HG03159 (cell line): ENCODE measurements at regions not wholly inside any gene's neighbourhood (a gene's known extent, or its start where the extent isn't known, plus 50 kb on each side); places are given as distances from the start of the nearest gene placed in this dataset.

Experiments used
- ATAC-seq: cut with Tn5 transposase; IDR thresholded peaks from one replicate; pipeline ENCODE4 v1.9.1; 2021; ENCODE audit warnings: mild to moderate bottlenecking, moderate library complexity; ENCODE audit not compliant: unreplicated experiment

DNA sequence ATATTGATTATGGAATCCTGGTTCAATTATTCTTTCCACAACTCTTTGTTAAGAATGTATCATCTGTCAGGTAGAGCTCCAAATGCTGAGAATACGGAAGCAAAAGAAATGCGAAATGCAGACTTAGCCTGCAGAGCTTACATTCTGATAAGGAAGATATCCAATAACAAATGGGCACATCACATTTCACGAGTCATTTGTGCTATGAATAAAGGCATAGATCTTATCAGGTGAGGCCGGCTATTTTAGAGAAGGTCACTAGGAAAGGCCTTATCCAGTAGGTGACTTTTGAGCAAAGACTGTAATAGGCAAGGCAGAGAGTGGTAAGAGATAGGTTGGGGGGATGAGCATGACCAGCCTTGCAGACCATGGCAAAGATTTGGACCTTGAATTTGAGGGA lies 174.3 kb upstream of the SERPINE2 start:
- ATAC-seq: no peak

DNA sequence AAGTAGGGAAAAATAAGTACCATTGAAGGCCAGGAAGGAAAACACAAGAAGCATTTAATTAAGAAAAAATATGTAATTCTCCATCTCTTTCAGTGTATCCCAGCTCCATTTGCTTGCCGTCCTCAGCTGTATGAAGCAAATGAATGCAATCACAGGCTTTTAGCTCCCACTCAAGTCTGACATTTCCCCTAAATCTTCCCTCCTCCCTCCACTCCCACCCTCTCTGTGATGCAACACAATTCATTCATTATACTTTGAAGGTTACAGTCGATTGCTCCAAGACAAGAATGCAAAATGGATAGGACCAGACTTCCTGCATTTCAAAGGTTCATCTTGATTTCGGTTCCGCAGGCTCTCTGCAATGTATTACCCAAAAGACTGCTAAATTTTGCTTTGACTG lies 172.7 kb upstream of the SERPINE2 start:
- no peak for ATAC-seq

DNA sequence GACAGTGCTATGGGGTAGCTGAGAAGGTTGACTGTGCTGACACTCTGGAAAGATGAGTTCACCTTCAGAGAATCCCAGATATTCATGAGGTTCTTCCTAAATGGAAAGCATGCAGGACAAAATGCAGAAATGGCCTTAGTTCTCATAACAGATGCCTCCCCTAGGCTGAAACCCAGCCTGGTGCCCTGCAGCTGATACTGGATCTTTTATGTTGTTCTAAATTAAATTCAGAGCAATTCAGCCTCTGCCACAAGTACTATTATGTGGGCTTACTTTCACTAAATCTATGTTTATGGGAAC lies 172.0 kb upstream of the SERPINE2 start:
- no peak for ATAC-seq

DNA sequence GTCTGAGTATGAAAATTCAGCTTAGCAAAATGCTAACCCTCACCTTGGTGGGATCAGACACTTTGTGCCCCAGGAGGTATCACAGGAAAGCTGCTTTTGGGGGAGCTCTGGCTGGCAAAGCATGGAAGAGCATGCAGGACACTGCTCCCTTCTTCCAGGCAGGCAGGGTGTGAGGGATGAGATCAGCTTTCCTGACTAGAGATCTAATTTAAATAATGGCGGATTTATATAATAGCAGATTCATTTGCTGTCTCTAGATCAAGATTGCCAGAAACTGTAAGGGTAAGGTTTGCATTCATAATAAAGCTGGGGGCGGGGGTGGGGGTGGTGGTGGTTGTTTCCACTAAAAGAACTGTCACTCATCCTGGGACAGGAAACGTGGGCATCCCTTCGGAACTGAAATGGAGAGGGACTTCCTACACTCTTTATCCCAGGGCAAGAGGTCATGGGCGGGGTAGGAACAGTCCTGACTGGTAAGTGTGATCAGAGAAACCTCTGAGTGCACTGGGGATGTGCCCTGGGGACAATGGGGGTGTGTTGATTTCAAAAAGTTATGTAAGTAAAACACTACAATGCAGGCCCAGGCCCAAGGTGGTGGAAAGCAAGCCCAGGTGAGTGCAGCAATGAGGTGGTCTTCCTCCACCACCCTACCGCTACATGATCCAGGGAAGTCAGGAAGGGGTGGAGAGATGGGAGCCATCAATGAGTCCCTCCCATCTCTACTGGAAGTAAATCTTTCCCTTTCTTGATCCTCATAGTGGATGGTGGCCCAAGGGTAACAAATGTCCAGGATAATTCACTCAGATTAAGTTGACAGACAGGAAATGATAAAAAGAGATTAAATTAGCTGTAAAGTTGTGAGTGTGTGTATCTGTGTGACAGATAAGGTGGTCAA lies 171.4 kb upstream of the SERPINE2 start:
- ATAC-seq: no peak

DNA sequence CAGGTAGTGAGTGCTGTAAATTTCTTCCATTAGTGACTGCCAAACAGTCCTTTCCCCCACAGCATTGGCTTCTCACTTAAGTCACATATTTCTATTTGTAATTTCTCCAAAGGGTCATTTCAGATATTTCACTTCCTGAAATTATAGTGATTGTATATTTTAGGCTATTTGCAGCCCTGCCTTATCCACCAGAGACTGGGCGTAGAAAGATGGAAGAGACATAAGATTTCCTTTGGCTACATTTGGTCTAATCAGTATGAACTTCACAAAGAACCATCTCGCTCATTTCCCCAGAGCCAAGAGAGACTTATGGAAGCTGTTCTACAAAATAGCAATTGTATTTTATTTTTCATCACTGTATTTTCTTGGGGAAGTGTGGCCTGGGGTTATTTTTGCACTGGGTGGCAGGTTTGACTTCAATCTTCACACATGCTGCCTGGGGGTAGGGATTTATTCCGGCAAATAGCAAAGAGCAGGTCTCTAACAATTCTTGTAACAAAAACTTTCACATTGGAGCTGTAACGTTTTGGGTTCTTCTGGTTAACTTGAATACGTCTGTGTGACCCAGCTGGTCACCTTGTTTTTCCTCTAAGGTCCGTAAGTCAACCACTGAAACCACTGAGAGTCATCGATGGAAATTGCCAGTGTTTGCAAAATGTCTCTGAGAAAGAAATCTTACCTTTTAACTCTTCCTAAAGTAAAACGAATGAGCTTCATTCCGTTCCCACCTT lies 170.6 kb upstream of the SERPINE2 start:
- ATAC-seq: no peak

DNA sequence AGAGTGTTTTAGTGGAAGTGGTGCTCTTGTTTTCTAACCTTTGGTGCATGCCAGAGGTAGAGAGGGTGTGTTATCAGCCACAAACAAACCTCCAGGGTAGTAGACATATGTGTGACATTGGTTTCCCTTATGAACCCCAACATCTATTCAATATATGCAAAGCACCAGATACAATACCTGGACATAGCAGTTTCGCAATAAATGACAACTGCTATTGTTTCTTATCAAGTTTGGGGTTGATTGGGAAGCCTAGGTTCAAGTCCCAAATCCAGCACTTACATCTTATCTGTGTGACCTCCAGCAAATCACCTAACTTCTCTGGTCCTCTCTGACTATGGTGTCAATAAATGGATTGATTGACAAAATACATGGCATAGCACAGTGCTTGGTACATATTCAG lies 169.4 kb upstream of the SERPINE2 start:
- no peak for ATAC-seq

DNA sequence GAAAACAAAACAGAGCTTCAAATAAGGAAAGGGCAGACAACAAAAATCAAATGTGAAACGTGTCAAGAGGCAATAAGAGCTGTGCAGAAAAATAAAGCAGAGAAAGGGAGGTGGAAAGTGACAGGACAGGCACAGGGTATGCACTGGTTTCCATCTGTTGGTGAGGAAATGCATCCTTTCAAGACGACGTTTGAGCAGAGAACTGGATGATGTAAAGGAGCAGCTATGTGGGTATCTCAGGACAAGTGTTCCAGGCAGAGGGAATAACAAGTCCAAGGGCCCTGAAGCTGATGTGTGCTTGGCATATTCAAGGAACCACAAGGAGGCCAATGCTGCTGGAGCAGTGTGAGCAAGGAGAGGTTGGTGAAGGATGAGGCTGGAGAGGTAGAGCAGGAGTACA lies 168.9 kb upstream of the SERPINE2 start:
- no peak for ATAC-seq

DNA sequence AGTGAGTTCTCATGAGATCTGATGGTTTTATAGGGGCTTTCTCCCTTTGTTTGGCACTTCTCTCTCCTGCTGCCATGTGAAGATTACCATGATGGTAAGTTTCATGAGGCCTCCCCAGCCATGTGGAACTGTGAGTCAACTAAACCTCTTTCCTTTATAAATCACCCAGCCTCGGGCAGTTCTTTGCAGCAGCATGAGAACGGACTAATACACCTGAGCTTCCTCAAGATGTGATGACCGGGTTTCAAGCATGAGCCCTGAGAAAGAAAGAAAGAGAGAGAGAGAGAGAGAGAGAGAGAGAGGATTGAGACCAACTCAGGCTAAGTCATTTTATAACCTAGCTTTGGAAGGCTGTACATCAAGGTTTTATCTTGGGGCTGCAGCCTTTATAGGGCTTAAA lies 167.7 kb upstream of the SERPINE2 start:
- ATAC-seq: no peak

DNA sequence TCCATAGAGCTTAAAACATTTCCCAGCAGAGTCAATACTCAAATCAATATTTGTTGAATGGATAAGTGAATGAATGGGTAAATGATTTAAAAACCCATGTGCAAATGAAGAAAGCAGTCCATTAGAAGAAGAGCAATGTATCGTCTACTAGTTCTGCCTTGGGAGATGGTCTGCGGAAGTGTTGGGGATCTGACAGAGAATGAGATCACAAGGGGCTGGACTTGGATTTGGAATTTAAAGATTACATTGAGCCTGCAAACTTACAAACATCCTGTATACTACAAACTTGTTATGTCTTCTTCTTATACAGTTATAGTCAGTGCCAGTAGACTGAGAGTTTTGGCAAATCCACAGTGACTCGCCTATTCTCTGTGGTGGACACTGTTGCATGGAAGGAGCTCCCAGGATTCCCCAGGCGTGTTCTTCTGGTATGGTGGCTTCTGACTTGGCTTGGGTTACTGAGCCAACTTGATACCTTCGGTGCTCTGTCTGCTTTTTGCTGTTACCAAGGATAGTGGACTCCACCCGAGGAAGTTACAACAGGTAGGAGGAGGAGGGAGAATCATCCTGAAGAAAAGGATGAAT lies 163.3 kb upstream of the SERPINE2 start:
- no peak for ATAC-seq

DNA sequence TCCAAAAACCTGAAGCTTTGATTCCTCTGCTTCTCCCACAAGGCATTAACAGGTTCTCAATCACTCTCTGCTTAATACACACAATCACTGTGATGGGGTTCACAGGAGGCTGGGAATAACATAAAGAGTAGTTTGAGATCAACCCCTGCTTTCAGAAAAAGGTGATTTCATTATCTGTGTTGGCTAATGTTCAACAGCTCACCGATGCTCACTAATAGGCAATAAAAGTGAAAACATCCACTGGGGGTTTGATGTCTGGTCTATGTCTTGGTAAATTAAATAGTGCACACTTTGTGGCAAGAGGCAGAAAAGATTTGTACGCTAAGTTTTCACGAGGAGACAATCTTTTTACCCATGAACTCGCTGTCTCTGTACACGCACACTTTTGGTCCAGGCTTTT lies 159.3 kb upstream of the SERPINE2 start:
- no peak for ATAC-seq

DNA sequence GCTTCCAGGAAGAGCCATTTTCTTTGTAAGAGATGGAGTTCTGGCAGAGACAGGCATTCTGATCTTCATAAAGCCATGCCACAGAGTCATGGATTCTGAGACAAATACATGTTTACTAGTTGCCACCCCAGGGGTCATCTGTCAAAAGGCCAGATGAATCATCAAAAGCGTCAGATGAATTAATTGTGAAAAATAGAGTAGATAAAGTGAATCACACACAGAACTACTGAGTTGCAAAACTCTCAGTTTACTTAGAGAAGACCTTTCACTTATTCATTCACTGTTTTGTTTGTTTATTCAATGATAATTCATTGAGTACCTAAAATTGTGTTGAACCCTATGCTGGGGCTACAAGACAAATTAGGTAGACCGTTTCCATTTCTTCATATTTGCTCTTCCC lies 157.7 kb upstream of the SERPINE2 start:
- no peak for ATAC-seq

DNA sequence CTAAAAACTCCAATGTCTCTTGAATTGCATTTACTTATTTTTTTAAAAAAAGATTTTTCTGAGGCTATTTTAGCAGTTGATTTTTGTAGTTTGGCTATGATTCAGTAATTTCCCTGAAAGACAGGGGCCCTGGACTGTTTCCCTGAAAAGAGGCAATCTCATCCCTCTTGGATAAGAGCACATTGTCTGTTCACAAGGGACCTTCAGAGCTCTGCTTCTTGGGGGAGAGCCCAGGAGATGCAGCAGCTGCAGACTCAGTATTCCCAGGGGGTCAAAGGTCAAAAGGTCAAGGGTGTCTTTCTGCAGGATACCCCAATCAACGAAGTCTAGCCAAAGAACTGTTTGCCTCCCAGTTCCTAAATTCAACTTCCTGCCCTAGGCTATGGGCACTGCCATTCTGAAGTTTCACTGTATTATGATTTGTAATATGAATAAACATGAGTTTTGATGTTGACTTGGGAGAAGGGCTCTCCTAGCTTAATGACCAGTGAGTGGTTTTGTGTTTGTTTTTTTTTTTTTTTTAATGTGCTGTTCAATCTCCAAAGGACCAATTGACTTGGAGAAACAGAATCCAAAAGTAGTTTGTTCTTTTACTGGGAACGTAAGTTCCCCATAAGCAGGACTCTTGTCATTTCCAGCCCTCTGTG lies 157.0 kb upstream of the SERPINE2 start:
- ATAC-seq: no peak

DNA sequence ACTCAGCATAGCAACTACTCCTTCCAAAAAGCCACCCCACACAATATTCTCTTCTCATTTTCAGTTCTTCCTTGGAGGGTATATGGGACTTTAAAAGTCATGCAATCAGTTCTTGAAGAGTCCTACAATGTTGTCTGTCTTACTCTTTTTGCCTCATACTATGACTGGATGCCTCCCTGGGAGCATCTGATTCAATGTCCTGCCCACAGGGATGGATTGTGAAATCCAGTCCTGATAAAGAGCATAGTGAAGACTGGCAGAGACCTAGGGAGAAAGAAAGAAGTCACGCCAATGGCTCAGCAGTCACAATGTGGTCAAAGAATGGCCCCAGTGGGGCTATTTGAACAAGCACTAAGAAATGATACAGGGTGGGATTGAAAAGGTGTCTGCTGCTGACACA lies 155.1 kb upstream of the SERPINE2 start:
- ATAC-seq: no peak

DNA sequence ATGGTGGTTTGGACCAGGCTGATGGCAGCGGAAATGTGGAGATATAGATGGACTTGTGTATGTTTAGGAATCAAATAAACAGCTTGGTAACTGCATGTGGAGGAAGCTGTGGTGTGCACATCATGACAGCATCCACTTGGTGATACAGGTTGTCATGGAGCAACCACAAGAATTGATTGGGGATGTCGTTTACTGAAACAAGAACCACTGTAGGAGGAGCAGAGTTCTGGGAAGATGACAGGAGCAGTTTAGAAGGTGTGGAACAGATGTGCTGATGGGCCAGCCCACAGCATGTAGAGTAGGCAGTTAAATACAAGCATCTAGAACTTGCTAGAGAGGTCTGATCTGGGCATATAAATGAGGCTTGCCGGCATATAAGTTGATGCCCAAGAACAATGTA lies 152.4 kb upstream of the SERPINE2 start:
- ATAC-seq: no peak

DNA sequence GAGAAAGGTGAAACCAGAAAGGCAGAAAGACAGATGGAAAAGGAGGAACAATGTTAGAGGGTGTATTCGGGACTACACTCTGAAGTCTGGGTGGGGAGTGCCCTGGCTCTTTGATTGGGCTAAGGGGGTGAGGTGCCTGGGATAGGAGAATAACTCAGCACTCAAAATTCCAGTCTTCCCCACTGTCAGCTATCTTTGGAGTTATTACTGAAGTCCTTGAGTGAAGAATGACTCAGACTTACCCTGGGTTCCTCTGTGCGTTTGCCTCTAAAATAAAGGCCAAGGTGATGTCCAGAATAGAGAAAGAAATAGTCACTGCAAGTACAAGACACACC lies 151.8 kb upstream of the SERPINE2 start:
- ATAC-seq: no peak

DNA sequence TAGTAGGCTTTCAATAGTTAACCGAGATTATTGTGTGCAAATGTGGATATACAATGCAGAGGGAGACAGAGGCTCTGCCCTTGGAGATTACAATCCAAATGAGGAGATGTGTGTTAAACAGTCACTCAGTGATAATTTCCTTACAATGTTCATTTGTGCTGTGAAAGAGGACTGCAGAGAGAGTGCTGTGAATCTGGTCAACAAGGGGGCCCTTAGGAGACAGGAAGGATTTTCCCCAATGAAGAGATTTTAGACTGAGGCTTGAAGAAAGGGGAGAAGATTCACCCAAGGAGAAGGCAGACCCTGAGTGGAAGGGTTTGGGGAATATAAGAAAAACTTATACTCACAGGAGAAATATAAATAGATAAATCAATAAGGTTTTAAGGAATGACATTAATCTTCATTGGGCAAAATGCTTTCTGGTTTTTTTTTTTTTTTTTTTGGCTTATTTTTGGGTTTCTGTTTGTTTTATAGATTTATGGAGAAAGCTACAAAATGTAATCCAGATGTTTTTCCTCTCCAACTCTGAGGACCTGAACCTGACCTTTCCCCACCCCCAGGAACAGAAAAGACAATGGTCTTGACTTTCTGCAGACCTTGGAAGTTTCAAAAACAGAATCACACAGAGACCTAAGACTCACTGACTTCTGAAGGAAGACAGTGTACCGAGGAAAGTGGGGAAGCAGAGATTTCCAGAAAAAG lies 151.3 kb upstream of the SERPINE2 start:
- ATAC-seq: no peak

DNA sequence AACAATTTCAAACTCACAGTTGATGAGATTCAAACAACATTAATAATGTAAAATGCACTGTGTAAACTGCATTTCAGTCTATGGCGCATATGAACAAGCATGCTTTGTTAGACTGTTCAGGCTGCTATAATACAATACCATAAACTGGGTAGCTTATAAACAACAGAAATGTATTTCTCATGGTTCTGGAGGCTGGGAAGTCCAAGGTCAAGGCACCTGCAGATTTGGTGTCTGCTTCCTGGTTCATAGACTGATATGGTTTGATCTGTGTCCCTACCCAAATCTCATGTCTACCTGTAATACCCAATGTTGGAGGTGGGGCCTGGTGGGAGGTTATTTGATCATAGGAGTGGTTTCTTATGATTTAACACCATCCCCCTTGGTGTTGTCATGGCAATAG lies 148.1 kb upstream of the SERPINE2 start:
- no peak for ATAC-seq

DNA sequence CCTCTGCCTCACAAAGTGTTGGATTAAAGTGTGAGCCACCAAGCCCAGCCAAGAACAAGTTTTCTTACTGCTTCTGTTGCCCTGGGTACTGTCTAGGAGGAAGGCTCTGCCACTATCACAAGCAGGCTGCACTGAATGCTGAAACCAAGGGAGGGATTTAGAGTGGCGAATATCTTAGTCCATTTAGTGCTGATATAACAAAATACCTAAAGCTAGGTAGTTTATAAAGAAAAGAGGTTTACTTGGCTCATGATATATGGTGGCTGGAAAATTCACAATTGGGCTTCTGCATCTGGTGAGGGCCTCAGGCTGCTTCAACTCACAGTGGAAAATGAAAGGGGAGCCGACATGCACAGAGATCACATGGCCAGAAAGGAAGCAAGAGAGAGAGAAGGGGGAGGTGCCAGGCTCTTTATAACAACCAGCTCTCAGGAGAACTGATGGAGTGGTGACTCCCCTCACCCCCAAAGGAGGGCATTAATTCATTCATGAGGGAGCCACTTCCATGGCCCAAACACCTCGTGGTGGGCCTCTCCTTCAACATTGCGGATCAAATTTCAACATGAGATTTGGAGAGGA lies 146.0 kb upstream of the SERPINE2 start:
- ATAC-seq: no peak

DNA sequence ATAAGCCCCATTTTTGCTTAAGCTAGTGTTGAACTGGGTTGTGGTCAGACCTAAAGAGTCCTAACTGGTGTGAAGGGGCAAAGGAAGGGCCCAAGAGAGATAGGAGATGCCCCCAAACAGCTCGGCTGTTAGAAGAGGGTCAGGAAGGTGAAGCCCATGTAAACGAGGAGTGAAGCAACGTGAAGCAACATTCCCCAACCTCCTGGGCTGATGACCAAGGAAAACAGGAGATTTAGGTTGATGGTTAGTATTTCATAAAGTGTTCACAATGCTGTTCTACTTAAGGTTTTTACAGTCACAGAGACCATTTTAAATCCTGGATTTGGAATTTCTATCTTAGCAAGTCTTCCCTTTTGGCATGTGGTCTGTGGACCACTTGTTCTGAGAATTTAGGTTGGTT lies 144.0 kb upstream of the SERPINE2 start:
- no peak for ATAC-seq

DNA sequence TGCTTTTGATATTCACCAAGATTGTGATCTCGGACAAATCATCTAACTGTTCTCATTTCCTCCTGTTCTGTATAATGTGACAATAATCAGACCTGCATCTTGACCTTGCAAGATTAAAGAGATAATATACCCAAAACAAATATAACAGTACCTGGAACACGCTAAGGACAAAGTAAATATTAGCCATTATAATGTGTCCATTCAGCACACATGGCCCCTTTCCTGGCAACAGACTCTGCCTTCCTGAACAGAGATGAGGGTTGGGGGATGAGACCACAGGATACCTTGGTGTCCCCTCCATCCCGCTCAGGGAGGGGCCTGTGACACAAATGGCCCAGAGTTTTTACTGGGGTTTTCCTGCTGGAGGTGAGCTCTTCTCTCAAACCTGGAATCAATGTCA lies 143.4 kb upstream of the SERPINE2 start:
- ATAC-seq: no peak
